PC-9 (cell line): ENCODE measurements at regions not wholly inside any gene's neighbourhood (a gene's known extent, or its start where the extent isn't known, plus 50 kb on each side); places are given as distances from the start of the nearest gene placed in this dataset.

ENCODE experiments used
- CTCF ChIP-seq: fragments of 200-600 bp; sonication (generic); conservative IDR thresholded peaks from 2 replicates; pipeline ENCODE4 v1.6.1; 2017; ENCODE audit warnings: mixed run types, antibody characterized with exemption, mild to moderate bottlenecking, moderate library complexity
- EZH2 ChIP-seq: fragments of 200-600 bp; sonication (generic); IDR thresholded peaks from 2 replicates; pipeline ENCODE4 v1.8.0; 2017; ENCODE audit warnings: antibody characterized with exemption, low read depth

- TF ChIP-seq CTCF = no peak
- TF ChIP-seq EZH2 = no peak
Measured at GRCh38 chr6:12516070-12516469, 200.5 kb upstream of the PHACTR1 start.
